ENCODE measurements at regions not wholly inside any gene's neighbourhood (a gene's known extent, or its start where the extent isn't known, plus 50 kb on each side); places are given as distances from the start of the nearest gene placed in this dataset.

DNA sequence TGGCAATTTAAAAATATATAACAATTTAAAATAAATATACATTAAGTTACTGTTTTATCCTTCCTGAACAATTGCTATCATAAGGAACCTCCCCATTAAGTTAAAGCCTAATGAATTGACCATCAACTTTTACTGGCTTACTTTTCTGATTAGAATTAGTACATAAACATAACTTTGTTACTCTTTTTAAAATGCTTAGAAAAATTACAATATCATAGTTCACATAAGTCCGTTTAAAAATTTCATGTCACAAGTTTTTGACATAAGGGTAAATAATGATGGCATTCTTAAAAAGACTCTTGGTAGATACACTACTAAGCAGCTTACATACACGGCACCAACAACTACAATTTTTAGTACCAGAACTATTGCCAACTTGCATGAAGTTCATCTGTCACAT is 1308.6 kb downstream of the FSCB start:
- TF ChIP-seq, protein P1, sequence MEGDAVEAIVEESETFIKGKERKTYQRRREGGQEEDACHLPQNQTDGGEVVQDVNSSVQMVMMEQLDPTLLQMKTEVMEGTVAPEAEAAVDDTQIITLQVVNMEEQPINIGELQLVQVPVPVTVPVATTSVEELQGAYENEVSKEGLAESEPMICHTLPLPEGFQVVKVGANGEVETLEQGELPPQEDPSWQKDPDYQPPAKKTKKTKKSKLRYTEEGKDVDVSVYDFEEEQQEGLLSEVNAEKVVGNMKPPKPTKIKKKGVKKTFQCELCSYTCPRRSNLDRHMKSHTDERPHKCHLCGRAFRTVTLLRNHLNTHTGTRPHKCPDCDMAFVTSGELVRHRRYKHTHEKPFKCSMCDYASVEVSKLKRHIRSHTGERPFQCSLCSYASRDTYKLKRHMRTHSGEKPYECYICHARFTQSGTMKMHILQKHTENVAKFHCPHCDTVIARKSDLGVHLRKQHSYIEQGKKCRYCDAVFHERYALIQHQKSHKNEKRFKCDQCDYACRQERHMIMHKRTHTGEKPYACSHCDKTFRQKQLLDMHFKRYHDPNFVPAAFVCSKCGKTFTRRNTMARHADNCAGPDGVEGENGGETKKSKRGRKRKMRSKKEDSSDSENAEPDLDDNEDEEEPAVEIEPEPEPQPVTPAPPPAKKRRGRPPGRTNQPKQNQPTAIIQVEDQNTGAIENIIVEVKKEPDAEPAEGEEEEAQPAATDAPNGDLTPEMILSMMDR (IDR thresholded peaks at IDR 0.05 in 8 of 11, conservative IDR thresholded peaks at IDR 0.05 in 3 of 11) = no peak
- no peak for TF ChIP-seq POLR2A (IDR thresholded peaks at IDR 0.05)

All from spleen (tissue), 7 donors.